ENCODE measurements at regions not wholly inside any gene's neighbourhood (a gene's known extent, or its start where the extent isn't known, plus 50 kb on each side); places are given as distances from the start of the nearest gene placed in this dataset.

- no peaks in the 10 kb centered on the region for H3K36me3 Mint-ChIP-seq (ENCODE audit: insufficient read depth in 1 of 3, low read depth in 3 of 3)
- no peak overlapping the region; a peak in 1 of 7 replicates for H3K27ac Mint-ChIP-seq
- no CpG with 5 or more reads among the region's 6 CpGs for WGBS (ENCODE audit: extremely low coverage, insufficient read length, low lambda C conversion rate)
- H3T11ph ChIP-seq (ENCODE audit: low read length): no peak overlapping the region
- H3K23me2 ChIP-seq (ENCODE audit: insufficient read length, low read depth, low read length, poor library complexity, severe bottlenecking): no peaks in the 10 kb centered on the region
- H2BK5ac ChIP-seq (ENCODE audit: insufficient read length, low read length): no peak overlapping the region
- DNase-seq: no peak
- no peak overlapping the region for H3K23ac ChIP-seq (ENCODE audit: insufficient read length, low read depth, low read length)
- no peaks in the 10 kb centered on the region for H3K79me2 ChIP-seq (ENCODE audit: insufficient read depth, low read length)
- peaks cover 9% of the 10 kb centered on the region in 2 experiments for H3K4me1 Mint-ChIP-seq
- H3K56ac ChIP-seq (ENCODE audit: insufficient read length, low read depth, low read length): no peak overlapping the region
- H3K9me3 Mint-ChIP-seq: no peaks in the 10 kb centered on the region
- no peak overlapping the region for H3K4me3 Mint-ChIP-seq
- no peak overlapping the region for H2AK5ac ChIP-seq (ENCODE audit: insufficient read length, low read length)
- no peak overlapping the region for H2BK20ac ChIP-seq (ENCODE audit: low read depth, low read length, poor library complexity, severe bottlenecking)
- no peaks in the 10 kb centered on the region for H3K79me1 ChIP-seq (ENCODE audit: insufficient read depth, low read depth, low read length, poor library complexity, severe bottlenecking)
- no peak overlapping the region for H3K4me2 ChIP-seq (ENCODE audit: insufficient read depth, insufficient read length, low read length)
- H3K4me1 ChIP-seq (ENCODE audit: insufficient read depth, low read length): no peaks in the 10 kb centered on the region
- no peaks in the 10 kb centered on the region for H3K9me3 ChIP-seq (ENCODE audit: control insufficient read depth, low read depth, low read length)
- H3K9ac ChIP-seq (ENCODE audit: extremely low read depth, insufficient read length, low read length): no peak overlapping the region
- no peak overlapping the region for H4K91ac ChIP-seq (ENCODE audit: insufficient read length, low read depth, low read length)
- H2BK15ac ChIP-seq (ENCODE audit: low read depth, low read length): no peak overlapping the region
- H4K8ac ChIP-seq (replicated peaks; ENCODE audit: insufficient read length, low read depth, low read length): no peak overlapping the region
- no peak overlapping the region for H3K14ac ChIP-seq (ENCODE audit: insufficient read depth, low read length)
- H3K4ac ChIP-seq (ENCODE audit: low read depth, low read length): no peak overlapping the region
- no peak overlapping the region for H4K5ac ChIP-seq (ENCODE audit: insufficient read length, low read depth, low read length)
- H2AFZ ChIP-seq (ENCODE audit: low read length): no peak overlapping the region
- H2BK120ac ChIP-seq (ENCODE audit: low read depth, low read length, poor library complexity, severe bottlenecking): no peak overlapping the region
- H4K20me1 ChIP-seq (ENCODE audit: control insufficient read depth, insufficient read depth, insufficient read length): no peaks in the 10 kb centered on the region
- no peaks in the 10 kb centered on the region for H3K27me3 Mint-ChIP-seq (ENCODE audit: low read depth)
- H2BK12ac ChIP-seq (ENCODE audit: insufficient read length, low read depth, low read length): no peak overlapping the region
- no peaks in the 10 kb centered on the region for H3K27me3 ChIP-seq (ENCODE audit: insufficient read depth, low read length)
- no peak overlapping the region for H3K27ac ChIP-seq (ENCODE audit: insufficient read length, low read depth, low read length)
- TF ChIP-seq, protein P1, sequence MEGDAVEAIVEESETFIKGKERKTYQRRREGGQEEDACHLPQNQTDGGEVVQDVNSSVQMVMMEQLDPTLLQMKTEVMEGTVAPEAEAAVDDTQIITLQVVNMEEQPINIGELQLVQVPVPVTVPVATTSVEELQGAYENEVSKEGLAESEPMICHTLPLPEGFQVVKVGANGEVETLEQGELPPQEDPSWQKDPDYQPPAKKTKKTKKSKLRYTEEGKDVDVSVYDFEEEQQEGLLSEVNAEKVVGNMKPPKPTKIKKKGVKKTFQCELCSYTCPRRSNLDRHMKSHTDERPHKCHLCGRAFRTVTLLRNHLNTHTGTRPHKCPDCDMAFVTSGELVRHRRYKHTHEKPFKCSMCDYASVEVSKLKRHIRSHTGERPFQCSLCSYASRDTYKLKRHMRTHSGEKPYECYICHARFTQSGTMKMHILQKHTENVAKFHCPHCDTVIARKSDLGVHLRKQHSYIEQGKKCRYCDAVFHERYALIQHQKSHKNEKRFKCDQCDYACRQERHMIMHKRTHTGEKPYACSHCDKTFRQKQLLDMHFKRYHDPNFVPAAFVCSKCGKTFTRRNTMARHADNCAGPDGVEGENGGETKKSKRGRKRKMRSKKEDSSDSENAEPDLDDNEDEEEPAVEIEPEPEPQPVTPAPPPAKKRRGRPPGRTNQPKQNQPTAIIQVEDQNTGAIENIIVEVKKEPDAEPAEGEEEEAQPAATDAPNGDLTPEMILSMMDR (conservative IDR thresholded peaks at IDR 0.05): no peak
- H3K18ac ChIP-seq (ENCODE audit: insufficient read length, low read depth, low read length): no peak overlapping the region
Measured at GRCh38 chr3:20539666-20540065, 353.7 kb upstream of the SGO1 start.

All from H9 (cell line).